Fibroblast of villous mesenchyme (primary cell): ENCODE measurements at regions not wholly inside any gene's neighbourhood (a gene's known extent, or its start where the extent isn't known, plus 50 kb on each side); places are given as distances from the start of the nearest gene placed in this dataset.
"Not testable (repeated sequence)": the region's sequence is repeated elsewhere in the genome, so short reads cannot be mapped to it uniquely, and the experiment has no call there.

ENCODE experiments used
- DNase-seq: peaks from one replicate; pipeline ENCODE4 v3.0.0-alpha.2; 2010; ENCODE audit warnings: low read depth
- H3K4me3 ChIP-seq: 2 replicates; pipeline ENCODE4 v1.5.1; 2011; ENCODE audit warnings: low read depth, mild to moderate bottlenecking, low read length
- TF ChIP-seq, protein P1 (sequence below): IDR thresholded peaks from 2 replicates; pipeline ENCODE4 v1.5.1; 2012; ENCODE audit warnings: low read depth, mild to moderate bottlenecking, low read length; ENCODE audit not compliant: insufficient read depth

DNA sequence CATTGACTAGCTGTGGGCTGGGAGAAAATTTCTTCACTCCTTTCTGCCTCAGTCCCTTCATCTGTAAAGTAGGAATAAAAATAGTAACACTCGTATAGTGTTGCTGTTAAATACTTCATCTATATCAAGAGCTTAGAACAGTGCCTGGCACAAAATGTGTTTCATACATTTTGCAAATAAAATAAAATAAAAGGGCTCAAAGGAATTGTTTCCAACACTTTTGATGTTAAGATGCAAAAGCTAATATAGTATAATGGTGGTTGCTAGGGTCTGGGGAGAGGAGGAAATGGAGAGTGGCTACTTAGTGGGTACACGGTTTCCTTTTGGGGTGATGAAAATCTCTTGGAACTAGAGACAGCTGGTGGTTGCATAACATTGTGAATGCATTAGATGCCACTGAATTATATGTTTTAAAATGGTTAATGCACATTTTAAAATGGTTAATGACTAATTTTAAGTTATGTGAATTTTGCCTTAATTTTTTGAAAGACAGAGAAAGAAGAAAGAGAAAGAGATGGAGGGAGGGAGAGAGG is 542.1 kb upstream of the ID2 start:
- TF ChIP-seq, protein P1, sequence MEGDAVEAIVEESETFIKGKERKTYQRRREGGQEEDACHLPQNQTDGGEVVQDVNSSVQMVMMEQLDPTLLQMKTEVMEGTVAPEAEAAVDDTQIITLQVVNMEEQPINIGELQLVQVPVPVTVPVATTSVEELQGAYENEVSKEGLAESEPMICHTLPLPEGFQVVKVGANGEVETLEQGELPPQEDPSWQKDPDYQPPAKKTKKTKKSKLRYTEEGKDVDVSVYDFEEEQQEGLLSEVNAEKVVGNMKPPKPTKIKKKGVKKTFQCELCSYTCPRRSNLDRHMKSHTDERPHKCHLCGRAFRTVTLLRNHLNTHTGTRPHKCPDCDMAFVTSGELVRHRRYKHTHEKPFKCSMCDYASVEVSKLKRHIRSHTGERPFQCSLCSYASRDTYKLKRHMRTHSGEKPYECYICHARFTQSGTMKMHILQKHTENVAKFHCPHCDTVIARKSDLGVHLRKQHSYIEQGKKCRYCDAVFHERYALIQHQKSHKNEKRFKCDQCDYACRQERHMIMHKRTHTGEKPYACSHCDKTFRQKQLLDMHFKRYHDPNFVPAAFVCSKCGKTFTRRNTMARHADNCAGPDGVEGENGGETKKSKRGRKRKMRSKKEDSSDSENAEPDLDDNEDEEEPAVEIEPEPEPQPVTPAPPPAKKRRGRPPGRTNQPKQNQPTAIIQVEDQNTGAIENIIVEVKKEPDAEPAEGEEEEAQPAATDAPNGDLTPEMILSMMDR = no peak
- H3K4me3 ChIP-seq = no peak overlapping the region
- no peak for DNase-seq

DNA sequence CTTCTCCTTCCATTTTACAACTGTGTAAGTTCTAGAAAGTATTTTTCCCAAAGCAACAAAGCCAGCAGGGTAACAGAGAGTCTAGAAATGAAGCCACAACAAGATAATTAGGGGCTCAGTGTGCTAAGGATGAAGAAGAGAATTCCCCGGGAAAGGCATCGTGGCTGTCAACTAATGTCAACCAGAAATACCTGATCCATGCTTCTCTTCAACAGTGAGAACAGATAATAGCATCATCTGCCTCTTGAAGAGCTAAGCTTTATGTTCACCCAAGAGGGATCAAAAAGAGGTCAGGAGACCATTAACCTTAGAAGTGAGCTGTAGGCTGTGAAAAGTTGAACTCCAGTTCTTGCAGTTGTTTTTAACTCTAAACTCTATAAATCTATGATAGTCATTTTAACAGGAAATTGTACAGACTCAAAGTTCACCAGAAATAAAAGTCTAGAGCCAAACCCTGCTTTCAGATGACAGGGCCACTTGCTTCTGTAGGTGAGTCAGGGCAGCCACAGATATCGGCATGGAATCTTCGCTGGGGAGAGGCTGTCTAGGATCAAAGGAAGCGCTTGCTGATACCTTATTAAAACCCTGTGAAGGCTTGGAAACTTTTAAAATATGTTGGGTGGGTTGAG is 540.7 kb upstream of the ID2 start:
- DNase-seq = no peak
- no peak overlapping the region for H3K4me3 ChIP-seq
- TF ChIP-seq, protein P1 = no peak

DNA sequence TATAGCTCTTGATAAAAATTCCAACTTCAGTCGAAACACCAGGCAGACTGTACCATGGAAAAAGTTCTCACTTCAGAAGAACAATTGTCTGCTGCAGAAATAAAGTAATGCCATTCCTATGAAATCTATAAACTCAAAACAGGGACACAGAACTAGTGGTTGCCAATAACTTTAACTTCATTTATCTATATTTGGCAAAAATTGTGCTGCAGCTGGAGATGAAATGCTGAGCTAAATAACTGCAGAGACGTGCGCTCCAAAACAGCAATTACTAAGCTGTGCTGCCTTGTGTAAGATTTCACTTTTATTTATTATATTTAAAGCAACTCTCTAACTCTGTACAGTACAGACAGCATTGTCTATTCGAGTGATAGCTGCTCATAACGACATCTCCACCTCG is 540.1 kb upstream of the ID2 start:
- no peak for DNase-seq
- TF ChIP-seq, protein P1 = no peak
- H3K4me3 ChIP-seq = no peak overlapping the region

DNA sequence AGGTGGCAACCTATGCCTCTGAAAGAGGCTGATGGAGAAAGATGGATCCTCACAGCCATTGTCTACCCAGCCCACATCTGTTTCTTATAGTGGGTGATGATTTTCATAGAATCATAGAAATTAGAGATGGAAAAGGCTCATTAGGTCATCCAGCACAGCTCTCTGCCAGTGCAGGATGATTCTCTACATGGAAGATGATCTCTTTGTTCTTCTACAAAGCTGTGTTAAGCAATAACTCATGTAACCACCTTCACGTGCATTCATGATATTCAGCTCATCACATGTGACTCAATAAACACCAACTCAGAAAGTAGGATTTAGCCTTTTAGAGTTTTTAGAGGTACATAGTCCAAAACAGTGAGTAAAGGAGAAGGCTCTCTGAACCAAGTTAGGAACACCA is 539.4 kb upstream of the ID2 start:
- no peak for DNase-seq
- H3K4me3 ChIP-seq = no peak overlapping the region
- TF ChIP-seq, protein P1 = no peak

DNA sequence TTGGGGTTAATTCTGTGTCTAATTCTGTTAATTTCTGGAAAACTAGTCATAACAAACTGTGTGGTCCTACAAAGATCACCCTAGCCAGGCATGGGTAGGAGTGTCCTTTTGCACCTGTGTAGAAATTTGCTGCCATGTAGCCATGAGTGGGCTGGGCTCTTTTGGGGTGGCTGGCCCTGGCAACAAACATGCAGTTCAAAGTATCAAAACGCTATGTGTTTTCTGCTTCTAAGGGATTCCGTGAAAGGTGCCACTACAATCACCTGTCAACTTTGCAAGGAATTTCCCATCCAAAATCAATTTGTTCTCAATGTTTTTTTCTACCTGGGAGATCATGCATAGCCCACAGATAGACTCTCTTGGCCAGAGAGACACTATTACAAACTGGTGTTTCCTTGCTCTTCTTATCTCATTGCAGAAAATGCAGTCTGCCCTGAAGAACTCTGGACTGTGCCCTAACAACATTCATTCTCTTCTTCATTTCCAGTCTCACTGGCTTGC is 537.7 kb upstream of the ID2 start:
- no peak overlapping the region for H3K4me3 ChIP-seq
- DNase-seq = no peak
- TF ChIP-seq, protein P1 = no peak

DNA sequence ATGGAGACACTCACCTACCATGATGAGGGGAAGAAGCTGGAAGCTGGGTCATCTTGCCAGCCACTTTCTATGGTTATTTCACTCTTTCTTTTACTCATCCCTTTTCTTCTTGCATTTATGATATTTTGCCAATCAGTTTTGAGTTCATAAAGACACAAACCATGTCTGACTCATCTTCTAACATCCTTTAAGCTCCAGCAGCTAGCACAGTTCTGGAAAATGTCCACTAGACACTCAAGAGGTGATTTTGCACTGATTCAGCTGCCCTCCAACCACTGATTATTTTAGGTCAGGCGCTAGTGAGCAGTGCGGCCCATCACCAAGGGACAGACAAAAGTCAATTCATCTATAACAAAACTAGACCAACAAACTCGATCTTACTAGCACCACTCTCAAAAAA is 537.1 kb upstream of the ID2 start:
- no peak overlapping the region for H3K4me3 ChIP-seq
- peak; percentile 72 for DNase-seq
- TF ChIP-seq, protein P1 = no peak

DNA sequence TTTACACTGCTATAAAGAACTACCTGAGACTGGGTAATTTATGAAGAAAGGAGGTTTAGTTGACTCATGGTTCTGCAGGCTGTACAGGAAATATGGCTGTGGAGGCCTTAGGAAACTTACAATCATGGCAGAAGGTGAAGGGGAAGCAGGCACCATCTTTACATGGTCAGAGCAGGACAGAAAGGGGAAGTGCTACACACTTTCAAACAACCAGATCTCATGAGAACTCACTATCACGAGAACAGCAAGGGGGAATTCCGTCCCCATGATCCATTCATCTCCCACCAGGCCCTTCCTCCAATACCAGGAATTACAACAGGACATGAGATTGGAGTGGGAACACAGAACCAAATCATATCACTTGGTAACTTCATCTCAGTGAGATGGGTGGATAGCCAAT is 536.5 kb upstream of the ID2 start:
- H3K4me3 ChIP-seq, DNase-seq: not testable (repeated sequence)
